Testis (tissue), 2 donors: ENCODE measurements at regions not wholly inside any gene's neighbourhood (a gene's known extent, or its start where the extent isn't known, plus 50 kb on each side); places are given as distances from the start of the nearest gene placed in this dataset.

Source experiments
- DNase-seq: peaks from one replicate; pipeline ENCODE4 v3.0.0-alpha.2; 2019
- H3K27ac ChIP-seq, 2 donors: fragments of 200-600 bp; sonication (generic); one replicate each; pipeline ENCODE4 v1.5.1; 2019
- H3K27me3 ChIP-seq: fragments of 200-600 bp; sonication (generic); one replicate; pipeline ENCODE4 v1.5.1; 2019
- H3K36me3 ChIP-seq: fragments of 200-600 bp; sonication (generic); one replicate; pipeline ENCODE4 v1.5.1; 2017; ENCODE audit warnings: low read depth; ENCODE audit errors: missing control alignments
- H3K4me1 ChIP-seq: fragments of 200-600 bp; sonication (generic); one replicate; pipeline ENCODE4 v1.5.1; 2019
- H3K4me3 ChIP-seq, 2 donors: fragments of 200-600 bp; sonication (generic); one replicate each; pipeline ENCODE4 v1.5.1; 2017 to 2019
- H3K9me3 ChIP-seq: fragments of 200-600 bp; sonication (generic); one replicate; pipeline ENCODE4 v1.5.1; 2017
- POLR2A ChIP-seq: fragments of 450-650 bp; IDR thresholded peaks from one replicate; pipeline ENCODE4 v1.6.1; 2017; ENCODE audit warnings: antibody characterized with exemption, mild to moderate bottlenecking, moderate library complexity
- WGBS, 2 donors: methylation state at CpG; one replicate each; pipeline ENCODE4 v1.1.5; 2018; 5-methylcytosine and 5-hydroxymethylcytosine counted together
- intact Hi-C: fragments of 100-400 bp; cut with DNase I; formaldehyde crosslinking; loops from one replicate; pipeline ENCODE4 v1.15.1; 2023; ENCODE audit warnings: low total_unique reads
- TF ChIP-seq, protein P1 (sequence below), 3 experiments: fragments of 450-650 bp in 2 of 3; fragments of 200-600 bp in 1 of 3; sonication (generic) in 1 of 3; IDR thresholded peaks; one replicate each; pipeline ENCODE4 v1.5.1; 2016 to 2019; ENCODE audit warnings: antibody characterized with exemption in 3 of 3, mild to moderate bottlenecking in 2 of 3, moderate library complexity in 1 of 3

DNA sequence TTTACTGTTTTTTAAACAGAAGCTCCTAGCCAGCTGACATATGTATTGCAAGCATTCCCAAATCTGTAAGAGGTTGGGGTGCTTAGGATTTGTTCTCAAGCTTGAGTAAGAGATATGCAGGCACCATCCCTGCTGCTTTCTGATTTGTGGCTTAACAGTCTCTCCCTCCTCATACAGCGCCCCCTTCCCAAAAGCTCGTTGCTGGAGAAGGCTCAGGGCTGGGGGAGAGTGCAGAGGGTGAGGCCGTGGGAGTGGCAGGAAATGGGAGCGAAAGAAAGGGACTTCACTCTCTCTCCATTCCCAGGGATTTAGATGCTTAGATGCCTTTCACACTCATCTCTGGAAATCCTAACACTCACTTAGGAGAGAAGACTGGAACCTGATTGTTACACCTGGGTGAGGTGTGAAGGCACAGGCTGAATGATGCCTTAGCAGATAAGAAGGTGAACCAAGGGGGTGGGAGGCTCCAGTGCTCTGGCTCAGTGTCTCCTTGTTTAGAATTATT lies 172.0 kb downstream of the C12orf75 start:
- TF ChIP-seq POLR2A = no peak
- TF ChIP-seq, protein P1, sequence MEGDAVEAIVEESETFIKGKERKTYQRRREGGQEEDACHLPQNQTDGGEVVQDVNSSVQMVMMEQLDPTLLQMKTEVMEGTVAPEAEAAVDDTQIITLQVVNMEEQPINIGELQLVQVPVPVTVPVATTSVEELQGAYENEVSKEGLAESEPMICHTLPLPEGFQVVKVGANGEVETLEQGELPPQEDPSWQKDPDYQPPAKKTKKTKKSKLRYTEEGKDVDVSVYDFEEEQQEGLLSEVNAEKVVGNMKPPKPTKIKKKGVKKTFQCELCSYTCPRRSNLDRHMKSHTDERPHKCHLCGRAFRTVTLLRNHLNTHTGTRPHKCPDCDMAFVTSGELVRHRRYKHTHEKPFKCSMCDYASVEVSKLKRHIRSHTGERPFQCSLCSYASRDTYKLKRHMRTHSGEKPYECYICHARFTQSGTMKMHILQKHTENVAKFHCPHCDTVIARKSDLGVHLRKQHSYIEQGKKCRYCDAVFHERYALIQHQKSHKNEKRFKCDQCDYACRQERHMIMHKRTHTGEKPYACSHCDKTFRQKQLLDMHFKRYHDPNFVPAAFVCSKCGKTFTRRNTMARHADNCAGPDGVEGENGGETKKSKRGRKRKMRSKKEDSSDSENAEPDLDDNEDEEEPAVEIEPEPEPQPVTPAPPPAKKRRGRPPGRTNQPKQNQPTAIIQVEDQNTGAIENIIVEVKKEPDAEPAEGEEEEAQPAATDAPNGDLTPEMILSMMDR (IDR thresholded peaks at IDR 0.05) = no peak
- Histone ChIP-seq H3K4me1 (no peaks in the 10 kb centered on the region), H3K4me3 (no peak overlapping the region), H3K9me3 (no peaks in the 10 kb centered on the region), H3K27ac (no peak overlapping the region), H3K27me3 (no peaks in the 10 kb centered on the region), H3K36me3 (no peaks in the 10 kb centered on the region)
- no peak for DNase-seq
- intact Hi-C loops = no loop called here
- WGBS, 2 donors = 48 to 71% methylated on average over 4 of the region's 4 CpGs

DNA sequence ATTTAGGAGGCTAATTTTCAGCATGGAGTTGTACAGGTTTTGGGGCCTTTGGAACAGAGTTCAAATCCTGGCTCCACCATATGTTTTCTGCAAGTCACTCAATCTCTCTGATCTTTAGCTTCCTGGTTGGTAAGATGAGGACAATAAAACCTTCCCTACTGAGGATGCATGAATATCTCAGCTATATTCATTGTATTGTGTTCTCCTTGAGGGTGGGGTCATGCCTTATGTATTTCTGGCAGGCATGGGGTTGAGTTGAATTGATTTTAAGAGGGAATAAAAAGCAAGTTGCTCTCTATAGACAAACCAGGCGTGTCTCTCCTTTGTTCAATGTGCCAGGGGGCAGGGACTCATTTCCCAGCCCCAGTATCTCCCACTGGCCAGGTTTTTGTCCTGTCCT lies 173.1 kb downstream of the C12orf75 start:
- Histone ChIP-seq H3K27me3 (no peaks in the 10 kb centered on the region), H3K36me3 (no peaks in the 10 kb centered on the region), H3K9me3 (no peaks in the 10 kb centered on the region), H3K4me3 (no peak overlapping the region), H3K27ac (no peak overlapping the region), H3K4me1 (no peaks in the 10 kb centered on the region)
- 89 to 100% methylated on average over 1 of the region's 1 CpG for WGBS, 2 donors
- intact Hi-C loops = no loop called here
- DNase-seq = no peak
- TF ChIP-seq, protein P1 (IDR thresholded peaks at IDR 0.05) = no peak
- no peak for TF ChIP-seq POLR2A

DNA sequence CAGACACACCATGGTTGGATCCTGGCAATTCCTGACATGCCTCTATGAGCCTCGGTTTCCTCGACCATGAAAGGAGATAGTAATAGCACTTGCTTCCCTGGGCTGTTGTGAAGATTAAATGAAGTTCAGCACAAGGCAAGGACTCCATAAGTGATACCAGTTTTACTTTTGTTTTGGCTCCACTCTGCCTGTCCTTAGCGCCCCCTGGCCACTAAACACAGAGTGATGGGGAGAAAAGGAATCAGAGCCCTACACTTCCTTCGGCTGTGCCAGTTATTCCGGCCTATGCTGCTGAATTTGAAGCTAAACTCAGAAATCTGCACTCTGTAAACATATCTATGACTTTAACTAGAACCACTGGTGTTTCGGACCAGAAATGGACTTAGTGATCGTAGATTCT lies 173.8 kb downstream of the C12orf75 start:
- 92 to 94% methylated on average over 7 of the region's 7 CpGs for WGBS, 2 donors
- H3K27ac ChIP-seq = no peak overlapping the region

DNA sequence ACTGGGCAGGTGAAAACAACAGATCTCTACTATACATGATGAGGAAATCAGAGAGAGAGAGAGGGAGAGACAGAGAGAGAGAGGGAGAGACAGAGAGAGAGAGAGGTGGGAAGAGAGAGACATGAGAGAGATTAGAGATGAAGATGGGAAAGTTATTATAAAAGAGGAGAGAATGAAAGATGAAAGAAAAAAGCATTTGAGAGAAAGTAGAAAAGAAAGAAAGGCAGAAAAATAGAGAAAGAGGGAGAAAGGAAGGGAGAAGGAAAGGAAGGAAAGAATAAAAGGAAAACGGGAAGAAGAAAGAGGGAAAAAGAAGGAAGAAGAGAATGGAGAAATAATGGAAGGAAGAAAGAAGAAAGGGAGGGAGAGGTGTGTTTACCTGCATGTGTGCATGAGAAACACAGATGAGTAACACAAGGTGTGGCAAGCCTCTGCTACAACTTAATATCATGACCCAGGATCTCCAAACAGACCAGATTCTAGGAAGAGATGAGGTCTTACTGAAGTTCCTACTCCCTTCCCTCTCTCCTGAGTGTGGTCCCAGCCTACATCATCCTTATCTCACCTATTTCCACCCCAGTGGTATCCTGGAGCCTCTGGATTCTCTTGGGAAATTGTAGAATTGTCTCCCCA lies 176.3 kb downstream of the C12orf75 start:
- Histone ChIP-seq H3K27me3 (no peaks in the 10 kb centered on the region), H3K9me3 (no peaks in the 10 kb centered on the region), H3K4me1 (no peaks in the 10 kb centered on the region), H3K27ac (no peak overlapping the region), H3K36me3 (no peaks in the 10 kb centered on the region), H3K4me3 (no peak overlapping the region)
- 77 to 87% methylated on average over 1 of the region's 1 CpG for WGBS, 2 donors
- TF ChIP-seq POLR2A = no peak
- TF ChIP-seq, protein P1 (IDR thresholded peaks at IDR 0.05) = no peak
- intact Hi-C loops = no loop called here
- no peak for DNase-seq

More for the DNA sequence above, 173.8 kb downstream of the C12orf75 start:
- Histone ChIP-seq H3K4me3 (no peak overlapping the region), H3K9me3 (no peaks in the 10 kb centered on the region), H3K4me1 (no peaks in the 10 kb centered on the region), H3K36me3 (no peaks in the 10 kb centered on the region), H3K27me3 (no peaks in the 10 kb centered on the region)
- intact Hi-C loops = no loop called here
- DNase-seq = no peak
- TF ChIP-seq, protein P1 (IDR thresholded peaks at IDR 0.05) = no peak
- TF ChIP-seq POLR2A = no peak
